ENCODE measurements at regions not wholly inside any gene's neighbourhood (a gene's known extent, or its start where the extent isn't known, plus 50 kb on each side); places are given as distances from the start of the nearest gene placed in this dataset.

DNA sequence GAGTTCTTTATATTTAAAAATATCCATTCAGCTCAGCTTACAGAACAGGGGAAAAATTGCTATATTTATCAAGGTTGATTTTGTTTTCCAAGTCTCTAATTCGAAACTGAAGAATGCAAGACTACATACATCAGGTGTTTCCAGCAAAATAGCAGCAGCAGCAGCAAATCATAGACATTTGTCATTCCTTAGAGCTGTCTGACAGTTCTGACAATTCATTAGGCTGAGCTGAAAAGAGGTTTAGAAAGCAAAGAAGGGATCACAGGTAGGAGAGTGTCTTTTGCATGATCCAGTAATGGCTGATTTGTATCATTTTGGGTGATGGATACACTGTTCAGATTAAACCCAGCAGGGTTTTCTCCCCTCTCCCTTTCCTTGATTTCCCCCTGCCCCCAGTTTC lies 545.7 kb downstream of the MCTP2 start:
- TF ChIP-seq POLR2A (IDR thresholded peaks at IDR 0.05) (no peak), CTCF (IDR thresholded peaks at IDR 0.05) (no peak)

Measured in suprapubic skin (tissue), 3 donors.